ENCODE measurements at regions not wholly inside any gene's neighbourhood (a gene's known extent, or its start where the extent isn't known, plus 50 kb on each side); places are given as distances from the start of the nearest gene placed in this dataset.
A peak's percentile ranks its signal among the peaks of the same experiment; 100 is the strongest.
"Not testable (repeated sequence)": the region's sequence is repeated elsewhere in the genome, so short reads cannot be mapped to it uniquely, and the experiment has no call there.

GRCh38 chr11:3454844-3455243, 75.9 kb upstream of the ZNF195 start:
- peak; percentile 69 to 88 (median 77) for TF ChIP-seq CTCF (IDR thresholded peaks at IDR 0.05 in 4 of 5, conservative IDR thresholded peaks at IDR 0.05 in 1 of 5)
- not testable (repeated sequence) for TF ChIP-seq POLR2A (IDR thresholded peaks at IDR 0.05)

All from gastrocnemius medialis (tissue), 4 donors.